ENCODE measurements at regions not wholly inside any gene's neighbourhood (a gene's known extent, or its start where the extent isn't known, plus 50 kb on each side); places are given as distances from the start of the nearest gene placed in this dataset.

DNA sequence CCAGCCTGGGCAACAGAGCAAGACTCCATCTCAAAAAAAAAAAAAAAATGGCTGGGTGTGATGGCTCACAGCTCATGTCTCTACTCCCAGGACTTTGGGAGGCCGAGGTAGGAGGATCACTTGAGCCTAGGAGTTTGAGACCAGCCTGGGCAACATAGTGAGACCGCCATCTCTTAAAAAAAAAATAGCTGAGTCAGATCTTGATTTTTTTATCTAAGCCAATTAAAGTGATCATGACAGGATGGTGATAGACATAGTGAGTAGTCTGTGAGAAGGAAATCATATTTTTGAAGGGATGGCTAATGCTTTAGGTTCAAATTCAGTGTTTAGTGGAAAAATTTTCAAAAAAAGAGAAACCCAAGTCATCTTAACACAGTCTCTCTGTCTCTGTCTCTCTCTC is 114.6 kb upstream of the JARID2 start:
- TF ChIP-seq, protein P1, sequence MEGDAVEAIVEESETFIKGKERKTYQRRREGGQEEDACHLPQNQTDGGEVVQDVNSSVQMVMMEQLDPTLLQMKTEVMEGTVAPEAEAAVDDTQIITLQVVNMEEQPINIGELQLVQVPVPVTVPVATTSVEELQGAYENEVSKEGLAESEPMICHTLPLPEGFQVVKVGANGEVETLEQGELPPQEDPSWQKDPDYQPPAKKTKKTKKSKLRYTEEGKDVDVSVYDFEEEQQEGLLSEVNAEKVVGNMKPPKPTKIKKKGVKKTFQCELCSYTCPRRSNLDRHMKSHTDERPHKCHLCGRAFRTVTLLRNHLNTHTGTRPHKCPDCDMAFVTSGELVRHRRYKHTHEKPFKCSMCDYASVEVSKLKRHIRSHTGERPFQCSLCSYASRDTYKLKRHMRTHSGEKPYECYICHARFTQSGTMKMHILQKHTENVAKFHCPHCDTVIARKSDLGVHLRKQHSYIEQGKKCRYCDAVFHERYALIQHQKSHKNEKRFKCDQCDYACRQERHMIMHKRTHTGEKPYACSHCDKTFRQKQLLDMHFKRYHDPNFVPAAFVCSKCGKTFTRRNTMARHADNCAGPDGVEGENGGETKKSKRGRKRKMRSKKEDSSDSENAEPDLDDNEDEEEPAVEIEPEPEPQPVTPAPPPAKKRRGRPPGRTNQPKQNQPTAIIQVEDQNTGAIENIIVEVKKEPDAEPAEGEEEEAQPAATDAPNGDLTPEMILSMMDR (IDR thresholded peaks at IDR 0.05): no peak

DNA sequence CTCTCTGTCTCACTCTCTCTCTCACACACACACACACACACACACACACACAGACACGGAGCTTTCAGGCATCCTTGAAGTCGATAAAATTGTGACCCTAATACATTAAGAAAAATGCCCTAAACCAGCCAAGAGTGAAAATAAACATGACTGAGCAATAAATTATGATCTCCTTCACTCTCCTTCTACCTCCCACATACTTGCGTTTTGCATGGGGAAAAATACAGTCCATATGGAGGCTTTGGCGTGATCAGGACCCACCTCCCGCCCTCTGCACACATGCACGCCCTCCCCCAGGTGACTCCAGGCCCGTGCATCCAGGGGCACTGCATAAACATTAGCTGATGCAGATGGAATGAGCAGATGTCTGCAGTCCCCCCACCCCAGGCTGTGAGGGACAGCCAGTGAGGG is 114.2 kb upstream of the JARID2 start:
- TF ChIP-seq, protein P1 (IDR thresholded peaks at IDR 0.05): no peak

DNA sequence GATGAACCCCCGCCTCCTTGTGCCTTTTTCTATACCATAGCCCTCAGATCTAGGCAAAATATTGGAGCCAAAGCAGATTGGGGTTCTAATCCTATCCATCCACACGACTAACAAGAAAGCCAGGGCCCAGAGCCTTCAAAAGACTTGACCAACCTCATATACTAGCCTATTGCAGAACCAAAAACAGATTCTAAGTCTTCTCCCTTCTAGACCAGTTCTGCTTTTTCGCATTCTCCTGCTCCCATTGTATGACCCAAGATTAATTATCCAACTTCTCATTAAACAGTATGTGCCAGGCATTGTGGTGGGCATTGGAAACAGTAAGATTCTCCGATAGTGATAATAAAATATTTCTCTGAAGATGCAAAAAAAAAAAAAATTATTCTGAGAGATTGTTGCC is 113.7 kb upstream of the JARID2 start:
- TF ChIP-seq, protein P1 (IDR thresholded peaks at IDR 0.05): no peak

DNA sequence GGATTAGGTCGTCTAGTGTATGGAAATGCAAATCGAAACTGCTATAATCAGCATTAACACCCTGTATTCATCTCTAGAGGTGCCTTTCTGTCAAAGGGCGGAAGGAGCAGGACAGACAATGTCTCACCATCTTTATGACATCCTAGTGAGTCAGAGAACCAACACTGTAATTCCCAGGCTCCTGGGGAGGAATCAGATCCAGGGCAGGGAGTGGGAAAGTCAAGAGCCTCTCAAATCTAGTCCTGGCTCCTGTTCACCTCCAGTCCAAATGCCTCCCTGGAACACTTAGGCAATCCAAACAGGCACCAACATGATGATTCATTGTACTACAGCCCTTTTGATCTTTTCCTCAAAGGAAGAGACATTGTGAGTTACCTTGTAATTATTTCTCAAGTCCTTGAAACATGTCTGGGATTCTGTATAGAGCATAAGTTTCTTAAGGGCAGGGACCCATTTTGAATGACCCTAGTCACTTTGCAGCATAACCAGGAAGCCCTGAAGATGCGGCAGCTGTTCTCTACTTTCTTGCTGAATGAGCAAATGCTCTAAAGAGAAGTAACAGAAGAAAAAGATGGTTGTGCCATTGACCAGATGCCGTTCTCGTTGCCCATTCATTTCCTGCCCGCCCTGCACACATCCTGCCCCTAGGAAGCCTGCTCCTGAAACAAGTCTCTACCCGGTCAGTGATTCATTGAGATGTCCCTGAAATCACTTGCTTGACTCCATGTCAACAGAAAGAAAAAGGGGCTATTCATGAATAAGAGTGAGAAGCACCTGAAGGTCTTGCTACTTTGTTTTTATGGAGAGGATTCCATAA is 112.8 kb upstream of the JARID2 start:
- TF ChIP-seq, protein P1 (IDR thresholded peaks at IDR 0.05): no peak

DNA sequence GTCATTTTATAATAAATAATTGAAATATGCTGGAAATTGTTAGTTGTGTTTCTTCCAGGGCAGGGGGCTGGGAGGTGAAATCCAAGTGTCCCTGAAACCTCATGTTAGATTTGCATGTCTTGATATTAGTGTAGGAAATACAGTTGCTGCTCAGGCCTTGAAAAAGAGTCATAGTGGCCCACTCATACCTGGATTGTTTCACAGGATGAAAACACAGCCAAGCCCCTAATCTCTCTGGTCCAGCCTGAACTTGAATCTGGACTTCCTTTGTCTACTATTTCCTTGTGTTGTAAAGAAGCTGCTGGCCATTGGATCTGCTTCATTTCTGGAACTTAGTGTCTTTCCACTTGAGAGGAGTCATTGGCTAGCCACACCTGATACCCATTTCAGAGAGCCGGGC is 108.8 kb upstream of the JARID2 start:
- TF ChIP-seq, protein P1 (IDR thresholded peaks at IDR 0.05): no peak

DNA sequence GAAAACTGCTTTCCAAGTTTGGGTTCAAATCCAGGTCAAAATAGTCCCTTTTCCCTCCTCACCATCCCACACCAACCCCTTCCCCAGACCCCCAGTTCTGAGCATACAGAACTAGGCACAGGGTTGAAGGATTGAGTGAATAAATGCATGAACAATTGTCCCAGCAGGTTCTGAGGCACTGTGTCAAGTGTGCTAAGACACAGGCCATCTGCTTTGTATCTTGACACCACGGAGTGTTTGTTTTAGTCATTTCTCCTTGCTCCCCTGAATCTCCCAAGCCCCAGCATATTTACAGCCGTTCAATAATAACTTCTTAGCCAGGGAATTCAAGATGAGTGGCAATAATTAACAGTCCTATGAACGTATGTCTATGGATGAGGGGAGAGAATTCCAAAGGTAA is 102.8 kb upstream of the JARID2 start:
- TF ChIP-seq, protein P1 (IDR thresholded peaks at IDR 0.05): no peak

DNA sequence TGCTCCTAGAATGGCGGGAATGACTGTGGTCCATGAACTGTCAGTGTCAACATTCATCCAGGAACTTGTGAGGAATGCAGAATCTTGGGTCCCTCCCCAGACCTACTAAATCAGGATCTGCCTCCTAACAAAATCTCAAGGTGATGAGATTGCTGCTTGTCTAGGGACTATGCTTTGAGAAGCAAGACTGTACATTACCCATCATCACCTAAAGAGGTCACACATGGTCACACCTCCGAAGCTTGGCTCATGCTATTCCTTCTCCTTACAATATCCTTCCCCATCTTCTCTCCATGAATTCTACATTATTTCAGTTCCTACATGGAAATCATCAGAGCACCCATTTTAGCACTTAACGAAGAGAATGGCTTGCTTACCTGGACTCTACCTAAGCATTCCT is 102.3 kb upstream of the JARID2 start:
- TF ChIP-seq, protein P1 (IDR thresholded peaks at IDR 0.05): no peak
